H9 (cell line): ENCODE measurements at regions not wholly inside any gene's neighbourhood (a gene's known extent, or its start where the extent isn't known, plus 50 kb on each side); places are given as distances from the start of the nearest gene placed in this dataset.

Experiments
- DNase-seq: peaks from one replicate; pipeline ENCODE4 v3.0.0-alpha.2; 2017
- H2AFZ ChIP-seq: one replicate; pipeline ENCODE4 v1.6.1; 2013; ENCODE audit warnings: mild to moderate bottlenecking, low read length, control low read depth, moderate library complexity
- H2AK5ac ChIP-seq: 2 replicates; pipeline ENCODE4 v1.6.1; 2013; ENCODE audit warnings: low read length, control low read depth, mixed read lengths; ENCODE audit not compliant: insufficient read length
- H2BK120ac ChIP-seq: one replicate; pipeline ENCODE4 v1.6.1; 2013; ENCODE audit warnings: low read depth, mild to moderate bottlenecking, low read length, control low read depth, inconsistent platforms; ENCODE audit not compliant: poor library complexity, severe bottlenecking
- H2BK12ac ChIP-seq: 2 replicates; pipeline ENCODE4 v1.6.1; 2013; ENCODE audit warnings: low read length, control low read depth, mixed read lengths, low read depth; ENCODE audit not compliant: insufficient read length
- H2BK15ac ChIP-seq: 2 replicates; pipeline ENCODE4 v1.6.1; 2013; ENCODE audit warnings: low read depth, low read length, control low read depth
- H2BK20ac ChIP-seq: one replicate; pipeline ENCODE4 v1.6.1; 2013; ENCODE audit warnings: low read depth, mild to moderate bottlenecking, low read length, control low read depth, inconsistent platforms; ENCODE audit not compliant: poor library complexity, severe bottlenecking
- H2BK5ac ChIP-seq: 2 replicates; pipeline ENCODE4 v1.6.1; 2013; ENCODE audit warnings: low read length, control low read depth, mixed read lengths; ENCODE audit not compliant: insufficient read length
- H3K14ac ChIP-seq: 2 replicates; pipeline ENCODE4 v1.6.1; 2013; ENCODE audit warnings: low read length, control low read depth; ENCODE audit not compliant: insufficient read depth
- H3K18ac ChIP-seq: 2 replicates; pipeline ENCODE4 v1.6.1; 2013; ENCODE audit warnings: low read depth, mild to moderate bottlenecking, mixed read lengths, low read length, control low read depth; ENCODE audit not compliant: insufficient read length
- H3K23ac ChIP-seq: 2 replicates; pipeline ENCODE4 v1.6.1; 2013; ENCODE audit warnings: low read length, control low read depth, mixed read lengths, low read depth; ENCODE audit not compliant: insufficient read length
- H3K23me2 ChIP-seq: 2 replicates; pipeline ENCODE4 v1.6.1; 2013; ENCODE audit warnings: low read depth, mild to moderate bottlenecking, mixed read lengths, low read length, control low read depth; ENCODE audit not compliant: insufficient read length, poor library complexity, severe bottlenecking
- H3K27ac ChIP-seq: 2 replicates; pipeline ENCODE4 v1.5.1; 2013; ENCODE audit warnings: low read length, control low read depth, mixed read lengths, low read depth; ENCODE audit not compliant: insufficient read length
- H3K27me3 ChIP-seq: 2 replicates; pipeline ENCODE4 v1.6.1; 2013; ENCODE audit warnings: low read length, control low read depth, inconsistent platforms; ENCODE audit not compliant: insufficient read depth
- H3K4ac ChIP-seq: 2 replicates; pipeline ENCODE4 v1.6.1; 2013; ENCODE audit warnings: low read depth, mild to moderate bottlenecking, control low read depth, inconsistent platforms, low read length, moderate library complexity
- H3K4me1 ChIP-seq: 2 replicates; pipeline ENCODE4 v1.6.1; 2013; ENCODE audit warnings: low read length, control low read depth, inconsistent platforms; ENCODE audit not compliant: insufficient read depth
- H3K4me2 ChIP-seq: 2 replicates; pipeline ENCODE4 v1.6.1; 2013; ENCODE audit warnings: low read length, control low read depth, mixed read lengths; ENCODE audit not compliant: insufficient read length, insufficient read depth
- H3K56ac ChIP-seq: 2 replicates; pipeline ENCODE4 v1.6.1; 2013; ENCODE audit warnings: low read depth, mild to moderate bottlenecking, mixed read lengths, low read length, control low read depth; ENCODE audit not compliant: insufficient read length
- H3K79me1 ChIP-seq: 2 replicates; pipeline ENCODE4 v1.6.1; 2013; ENCODE audit warnings: low read depth, mild to moderate bottlenecking, moderate library complexity, low read length, control low read depth, inconsistent platforms; ENCODE audit not compliant: insufficient read depth, poor library complexity, severe bottlenecking
- H3K79me2 ChIP-seq: 2 replicates; pipeline ENCODE4 v1.6.1; 2013; ENCODE audit warnings: low read length, control low read depth, inconsistent platforms; ENCODE audit not compliant: insufficient read depth
- H3K9ac ChIP-seq: 2 replicates; pipeline ENCODE4 v1.6.1; 2013; ENCODE audit warnings: low read length, control low read depth, mixed read lengths; ENCODE audit not compliant: insufficient read length; ENCODE audit errors: extremely low read depth
- H3K9me3 ChIP-seq: one replicate; pipeline ENCODE4 v1.6.1; 2013; ENCODE audit warnings: low read depth, low read length, inconsistent platforms; ENCODE audit not compliant: control insufficient read depth
- H3T11ph ChIP-seq: one replicate; pipeline ENCODE4 v1.6.1; 2013; ENCODE audit warnings: mild to moderate bottlenecking, low read length, control low read depth, inconsistent platforms
- H4K20me1 ChIP-seq: one replicate; pipeline ENCODE4 v1.6.1; 2013; ENCODE audit not compliant: control insufficient read depth, insufficient read length, insufficient read depth
- H4K5ac ChIP-seq: 2 replicates; pipeline ENCODE4 v1.6.1; 2013; ENCODE audit warnings: low read depth, mild to moderate bottlenecking, mixed read lengths, low read length, control low read depth; ENCODE audit not compliant: insufficient read length
- H4K8ac ChIP-seq: replicated peaks from 2 replicates; pipeline ENCODE4 v1.6.1; 2013; ENCODE audit warnings: low read length, control low read depth, mixed read lengths, low read depth; ENCODE audit not compliant: insufficient read length
- H4K91ac ChIP-seq: 2 replicates; pipeline ENCODE4 v1.6.1; 2013; ENCODE audit warnings: low read depth, mild to moderate bottlenecking, moderate library complexity, mixed read lengths, low read length, control low read depth; ENCODE audit not compliant: insufficient read length
- H3K27ac Mint-ChIP-seq, 3 experiments: 2 replicates in 2 of 3; 3 replicates in 1 of 3; pipeline ENCODE4 v1.8.0; 2020 to 2021; ENCODE audit warnings: mixed read lengths in 3 of 3, mild to moderate bottlenecking in 1 of 3, moderate library complexity in 1 of 3
- H3K27me3 Mint-ChIP-seq: 2 replicates; pipeline ENCODE4 v1.8.0; 2021; ENCODE audit warnings: low read depth, mild to moderate bottlenecking, moderate library complexity, mixed read lengths
- H3K36me3 Mint-ChIP-seq, 3 experiments: 2 replicates in 2 of 3; 3 replicates in 1 of 3; pipeline ENCODE4 v1.8.0; 2020 to 2021; ENCODE audit warnings: low read depth in 3 of 3, mixed read lengths in 3 of 3; ENCODE audit not compliant: insufficient read depth in 1 of 3
- H3K4me1 Mint-ChIP-seq, 2 experiments: 2 replicates each; pipeline ENCODE4 v1.8.0; 2020; ENCODE audit warnings: mixed read lengths in 2 of 2
- H3K4me3 Mint-ChIP-seq, 2 experiments: 2 replicates in 1 of 2; 3 replicates in 1 of 2; pipeline ENCODE4 v1.8.0; 2020 to 2021; ENCODE audit warnings: mild to moderate bottlenecking in 2 of 2, mixed read lengths in 2 of 2, moderate library complexity in 1 of 2
- H3K9me3 Mint-ChIP-seq, 2 experiments: 2 replicates in 1 of 2; 3 replicates in 1 of 2; pipeline ENCODE4 v1.8.0; 2020; ENCODE audit warnings: mild to moderate bottlenecking in 2 of 2, mixed read lengths in 2 of 2, moderate library complexity in 1 of 2
- WGBS: extraction: QIAGEN DNeasy Blood & Tissue Kit; methylation state at CpG from one replicate; pipeline ENCODE4 v1.1.7; 2013; ENCODE audit warnings: missing lambda C conversion rate, low lambda C conversion rate, mixed read lengths; ENCODE audit not compliant: insufficient read length; ENCODE audit errors: extremely low coverage; 5-methylcytosine and 5-hydroxymethylcytosine counted together
- TF ChIP-seq, protein P1 (sequence below): fragments of 200-600 bp; sonication (generic); conservative IDR thresholded peaks from 3 replicates; pipeline ENCODE4 v1.8.0; 2021; ENCODE audit warnings: antibody characterized with exemption, mild to moderate bottlenecking

DNA sequence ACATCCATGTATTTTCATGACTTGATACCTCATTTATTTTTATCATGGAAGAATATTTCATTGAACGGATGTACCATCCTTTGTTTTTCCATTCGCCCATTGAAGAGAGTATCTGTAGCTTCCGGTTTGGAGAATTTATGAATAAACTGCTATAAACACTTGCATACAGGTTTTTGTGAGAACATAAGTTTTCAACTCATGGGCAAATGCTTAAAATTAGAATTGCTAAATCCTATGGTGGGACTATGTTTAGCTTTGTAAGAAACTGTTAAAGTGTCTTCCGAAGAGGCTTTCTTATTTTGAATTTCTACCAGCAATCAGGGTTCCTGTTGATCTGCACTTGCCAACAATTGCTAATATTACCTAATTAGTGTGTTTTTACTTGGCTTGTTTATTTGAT is 938.9 kb downstream of the TDRD15 start:
- no peaks in the 10 kb centered on the region for H3K4me1 ChIP-seq
- H3K27ac Mint-ChIP-seq: no peak overlapping the region
- H2BK20ac ChIP-seq: no peak overlapping the region
- no peak overlapping the region for H3K27ac ChIP-seq
- no peak overlapping the region for H4K5ac ChIP-seq
- H3K23me2 ChIP-seq: no peaks in the 10 kb centered on the region
- no peak overlapping the region for H2BK5ac ChIP-seq
- H3K4me1 Mint-ChIP-seq: peaks cover 3 to 8% of the 10 kb centered on the region in 2 experiments
- no peaks in the 10 kb centered on the region for H3K79me1 ChIP-seq
- no peak overlapping the region for H4K91ac ChIP-seq
- H3K27me3 Mint-ChIP-seq: no peaks in the 10 kb centered on the region; the same call in 1 of the 2 replicates
- H2BK15ac ChIP-seq: no peak overlapping the region
- no peaks in the 10 kb centered on the region for H3K27me3 ChIP-seq
- H3K9me3 Mint-ChIP-seq: peaks cover 18% of the 10 kb centered on the region in 2 experiments
- no peak overlapping the region for H3K18ac ChIP-seq
- H3K56ac ChIP-seq: no peak overlapping the region
- no peaks in the 10 kb centered on the region for H3K9me3 ChIP-seq
- H2BK120ac ChIP-seq: no peak overlapping the region
- no peak overlapping the region for H3K4me2 ChIP-seq
- H3K23ac ChIP-seq: no peak overlapping the region
- no peak overlapping the region for H3T11ph ChIP-seq
- H3K9ac ChIP-seq: no peak overlapping the region
- no peaks in the 10 kb centered on the region for H4K20me1 ChIP-seq
- no peak overlapping the region for H2BK12ac ChIP-seq
- H3K14ac ChIP-seq: no peak overlapping the region
- DNase-seq: no peak
- no peak overlapping the region for H2AFZ ChIP-seq
- TF ChIP-seq, protein P1, sequence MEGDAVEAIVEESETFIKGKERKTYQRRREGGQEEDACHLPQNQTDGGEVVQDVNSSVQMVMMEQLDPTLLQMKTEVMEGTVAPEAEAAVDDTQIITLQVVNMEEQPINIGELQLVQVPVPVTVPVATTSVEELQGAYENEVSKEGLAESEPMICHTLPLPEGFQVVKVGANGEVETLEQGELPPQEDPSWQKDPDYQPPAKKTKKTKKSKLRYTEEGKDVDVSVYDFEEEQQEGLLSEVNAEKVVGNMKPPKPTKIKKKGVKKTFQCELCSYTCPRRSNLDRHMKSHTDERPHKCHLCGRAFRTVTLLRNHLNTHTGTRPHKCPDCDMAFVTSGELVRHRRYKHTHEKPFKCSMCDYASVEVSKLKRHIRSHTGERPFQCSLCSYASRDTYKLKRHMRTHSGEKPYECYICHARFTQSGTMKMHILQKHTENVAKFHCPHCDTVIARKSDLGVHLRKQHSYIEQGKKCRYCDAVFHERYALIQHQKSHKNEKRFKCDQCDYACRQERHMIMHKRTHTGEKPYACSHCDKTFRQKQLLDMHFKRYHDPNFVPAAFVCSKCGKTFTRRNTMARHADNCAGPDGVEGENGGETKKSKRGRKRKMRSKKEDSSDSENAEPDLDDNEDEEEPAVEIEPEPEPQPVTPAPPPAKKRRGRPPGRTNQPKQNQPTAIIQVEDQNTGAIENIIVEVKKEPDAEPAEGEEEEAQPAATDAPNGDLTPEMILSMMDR: no peak
- H4K8ac ChIP-seq: no peak overlapping the region
- WGBS: no CpG with 5 or more reads among the region's 4 CpGs
- no peak overlapping the region for H3K4ac ChIP-seq
- no peak overlapping the region for H2AK5ac ChIP-seq
- H3K79me2 ChIP-seq: no peaks in the 10 kb centered on the region
- peaks cover 14 to 20% (median 15%) of the 10 kb centered on the region in 3 experiments for H3K36me3 Mint-ChIP-seq
- H3K4me3 Mint-ChIP-seq: no peak overlapping the region
